ENCODE measurements at regions not wholly inside any gene's neighbourhood (a gene's known extent, or its start where the extent isn't known, plus 50 kb on each side); places are given as distances from the start of the nearest gene placed in this dataset.

DNA sequence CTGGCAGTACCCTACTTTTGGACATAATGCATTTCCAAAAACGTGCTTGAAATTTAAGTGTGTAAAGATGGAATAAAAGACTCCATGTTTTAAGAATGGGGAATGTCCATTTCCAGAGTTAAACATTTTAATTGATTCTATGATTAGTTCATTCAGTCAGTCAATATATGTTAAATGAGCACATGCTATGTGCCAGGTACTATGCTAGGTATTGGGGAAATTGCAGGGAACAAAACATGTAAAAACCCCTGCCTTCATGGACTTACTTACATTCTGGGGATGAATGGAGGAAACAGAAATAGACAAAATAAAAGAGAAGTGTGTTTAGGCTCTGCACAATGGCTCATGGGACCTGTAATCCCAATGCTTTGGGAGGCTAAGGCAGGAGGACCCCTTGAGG, 288.6 kb downstream of the MTX2 start:
- Histone ChIP-seq H2BK5ac (ENCODE audit: low read depth, low read length, poor library complexity, severe bottlenecking) (no peak overlapping the region), H3K36me3 (ENCODE audit: control insufficient read depth in 1 of 2, insufficient read depth in 2 of 2, low read depth in 1 of 2, low read length in 2 of 2) (no peaks in the 10 kb centered on the region), H2BK15ac (ENCODE audit: low read depth, poor library complexity, severe bottlenecking) (no peak overlapping the region), H3K4me2 (ENCODE audit: low read length, poor library complexity, severe bottlenecking) (no peak overlapping the region), H2BK12ac (ENCODE audit: low read length in 2 of 2) (no peak overlapping the region), H3K9ac (ENCODE audit: low read length) (no peak overlapping the region), H4K8ac (ENCODE audit: low read length) (no peak overlapping the region), H3K4me1 (ENCODE audit: control insufficient read depth, insufficient read depth, low read depth, low read length) (no peaks in the 10 kb centered on the region), H3K27ac (ENCODE audit: low read length, poor library complexity, severe bottlenecking) (no peak overlapping the region), H2AFZ (ENCODE audit: low read depth, low read length) (no peak overlapping the region), H3K23ac (ENCODE audit: low read length in 2 of 2) (no peak overlapping the region), H3K4me3 (ENCODE audit: insufficient read depth in 1 of 2, low read depth in 1 of 2, low read length in 2 of 2) (no peak overlapping the region), H3K9me3 (ENCODE audit: control insufficient read depth, low read length) (no peaks in the 10 kb centered on the region), H3K14ac (ENCODE audit: low read length in 2 of 2) (no peak overlapping the region), H3K4ac (ENCODE audit: low read depth in 1 of 2, low read length in 2 of 2) (no peak overlapping the region), H3K27me3 (ENCODE audit: control insufficient read depth in 1 of 2, insufficient read depth in 1 of 2, low read length in 2 of 2) (peaks cover 0 to 55% of the 10 kb centered on the region in 2 experiments), H4K91ac (ENCODE audit: low read length) (no peak overlapping the region), H3K18ac (ENCODE audit: low read depth in 1 of 2, low read length in 2 of 2) (no peak overlapping the region), H2BK120ac (ENCODE audit: low read depth, low read length) (no peak overlapping the region), H3K79me1 (replicated peaks; ENCODE audit: low read length, poor library complexity, severe bottlenecking) (no peaks in the 10 kb centered on the region), H2AK5ac (ENCODE audit: low read length, severe bottlenecking) (no peak overlapping the region)
- DNase-seq = no peak
- no CpG with 5 or more reads among the region's 1 CpG for WGBS

DNA sequence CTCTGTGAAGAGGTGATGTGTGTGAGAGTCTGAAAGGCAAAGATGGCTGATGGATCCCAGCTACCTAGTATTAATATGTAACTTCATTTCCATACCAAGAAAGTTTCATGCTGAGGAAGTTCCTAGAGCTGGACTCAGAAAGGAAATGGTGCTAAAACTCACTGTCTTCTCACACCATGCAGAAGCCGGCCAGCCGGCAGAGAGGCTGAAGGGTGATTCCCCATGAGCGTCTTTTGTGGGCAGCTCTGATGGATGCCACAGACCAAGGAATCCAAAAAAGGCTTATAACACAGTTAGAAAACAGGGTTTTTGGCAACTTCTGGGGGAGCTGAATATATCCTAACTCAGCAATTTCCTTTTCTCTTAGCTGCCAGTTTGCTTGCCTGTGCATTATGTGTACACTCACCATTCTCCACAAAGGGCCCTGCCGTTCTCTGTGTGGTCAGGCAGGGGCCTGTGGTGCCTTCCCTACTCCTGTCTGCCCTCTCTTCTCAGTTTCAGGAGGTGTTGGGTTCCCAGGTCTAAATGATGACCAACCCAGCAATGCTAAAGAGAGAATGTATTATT, 289.4 kb downstream of the MTX2 start:
- 79% methylated on average over 3 of the region's 4 CpGs for WGBS
- H3K14ac ChIP-seq (ENCODE audit: low read length in 2 of 2) = no peak overlapping the region

DNA sequence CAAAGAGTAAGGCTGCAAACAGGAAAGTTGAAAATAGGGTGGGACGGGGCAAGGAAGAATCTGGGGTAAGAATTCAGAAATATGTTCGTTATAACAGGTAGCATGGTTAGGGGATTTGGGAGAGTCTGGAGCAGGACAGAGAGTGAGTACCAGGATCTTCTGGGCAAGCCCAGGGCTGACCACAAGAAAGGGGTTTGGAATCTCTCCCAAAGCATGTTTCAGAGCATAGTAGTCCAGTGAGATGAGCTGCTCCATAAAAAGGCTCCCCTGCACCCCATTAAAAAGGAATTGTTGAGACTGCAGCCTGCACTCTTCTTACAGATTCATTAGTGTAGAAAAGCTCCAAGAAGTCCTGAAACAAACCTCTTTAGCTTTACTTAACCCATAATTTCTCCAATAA, 291.1 kb downstream of the MTX2 start:
- Histone ChIP-seq H3K79me1 (replicated peaks; ENCODE audit: low read length, poor library complexity, severe bottlenecking) (no peaks in the 10 kb centered on the region), H4K91ac (ENCODE audit: low read length) (no peak overlapping the region), H2AK5ac (ENCODE audit: low read length, severe bottlenecking) (no peak overlapping the region), H2BK120ac (ENCODE audit: low read depth, low read length) (no peak overlapping the region), H2BK15ac (ENCODE audit: low read depth, poor library complexity, severe bottlenecking) (no peak overlapping the region), H2BK5ac (ENCODE audit: low read depth, low read length, poor library complexity, severe bottlenecking) (no peak overlapping the region), H3K27me3 (ENCODE audit: control insufficient read depth in 1 of 2, insufficient read depth in 1 of 2, low read length in 2 of 2) (peaks cover 0 to 70% of the 10 kb centered on the region in 2 experiments), H3K14ac (ENCODE audit: low read length in 2 of 2) (no peak overlapping the region), H2AFZ (ENCODE audit: low read depth, low read length) (no peak overlapping the region), H3K9me3 (ENCODE audit: control insufficient read depth, low read length) (no peaks in the 10 kb centered on the region), H4K8ac (ENCODE audit: low read length) (no peak overlapping the region), H3K23ac (ENCODE audit: low read length in 2 of 2) (no peak overlapping the region), H3K4me2 (ENCODE audit: low read length, poor library complexity, severe bottlenecking) (no peak overlapping the region), H3K4me1 (ENCODE audit: control insufficient read depth, insufficient read depth, low read depth, low read length) (no peaks in the 10 kb centered on the region), H3K4me3 (ENCODE audit: insufficient read depth in 1 of 2, low read depth in 1 of 2, low read length in 2 of 2) (no peak overlapping the region), H3K27ac (ENCODE audit: low read length, poor library complexity, severe bottlenecking) (no peak overlapping the region), H3K36me3 (ENCODE audit: control insufficient read depth in 1 of 2, insufficient read depth in 2 of 2, low read depth in 1 of 2, low read length in 2 of 2) (no peaks in the 10 kb centered on the region), H2BK12ac (ENCODE audit: low read length in 2 of 2) (no peak overlapping the region), H3K9ac (ENCODE audit: low read length) (no peak overlapping the region), H3K4ac (ENCODE audit: low read depth in 1 of 2, low read length in 2 of 2) (no peak overlapping the region), H3K18ac (ENCODE audit: low read depth in 1 of 2, low read length in 2 of 2) (no peak overlapping the region)
- 96% methylated on average over 1 of the region's 2 CpGs for WGBS
- DNase-seq = no peak

More for the DNA sequence above, 289.4 kb downstream of the MTX2 start:
- Histone ChIP-seq H2AFZ (ENCODE audit: low read depth, low read length) (no peak overlapping the region), H3K27me3 (ENCODE audit: control insufficient read depth in 1 of 2, insufficient read depth in 1 of 2, low read length in 2 of 2) (peaks cover 0 to 59% of the 10 kb centered on the region in 2 experiments), H3K36me3 (ENCODE audit: control insufficient read depth in 1 of 2, insufficient read depth in 2 of 2, low read depth in 1 of 2, low read length in 2 of 2) (no peaks in the 10 kb centered on the region), H4K8ac (ENCODE audit: low read length) (no peak overlapping the region), H3K23ac (ENCODE audit: low read length in 2 of 2) (no peak overlapping the region), H3K4ac (ENCODE audit: low read depth in 1 of 2, low read length in 2 of 2) (no peak overlapping the region), H3K4me1 (ENCODE audit: control insufficient read depth, insufficient read depth, low read depth, low read length) (no peaks in the 10 kb centered on the region), H3K9ac (ENCODE audit: low read length) (no peak overlapping the region), H3K4me2 (ENCODE audit: low read length, poor library complexity, severe bottlenecking) (no peak overlapping the region), H2BK12ac (ENCODE audit: low read length in 2 of 2) (no peak overlapping the region), H3K4me3 (ENCODE audit: insufficient read depth in 1 of 2, low read depth in 1 of 2, low read length in 2 of 2) (no peak overlapping the region), H2AK5ac (ENCODE audit: low read length, severe bottlenecking) (no peak overlapping the region), H4K91ac (ENCODE audit: low read length) (no peak overlapping the region), H2BK5ac (ENCODE audit: low read depth, low read length, poor library complexity, severe bottlenecking) (no peak overlapping the region), H3K9me3 (ENCODE audit: control insufficient read depth, low read length) (no peaks in the 10 kb centered on the region), H2BK120ac (ENCODE audit: low read depth, low read length) (no peak overlapping the region), H3K27ac (ENCODE audit: low read length, poor library complexity, severe bottlenecking) (no peak overlapping the region), H3K18ac (ENCODE audit: low read depth in 1 of 2, low read length in 2 of 2) (no peak overlapping the region), H3K79me1 (replicated peaks; ENCODE audit: low read length, poor library complexity, severe bottlenecking) (no peaks in the 10 kb centered on the region), H2BK15ac (ENCODE audit: low read depth, poor library complexity, severe bottlenecking) (no peak overlapping the region)
- no peak for DNase-seq

DNA sequence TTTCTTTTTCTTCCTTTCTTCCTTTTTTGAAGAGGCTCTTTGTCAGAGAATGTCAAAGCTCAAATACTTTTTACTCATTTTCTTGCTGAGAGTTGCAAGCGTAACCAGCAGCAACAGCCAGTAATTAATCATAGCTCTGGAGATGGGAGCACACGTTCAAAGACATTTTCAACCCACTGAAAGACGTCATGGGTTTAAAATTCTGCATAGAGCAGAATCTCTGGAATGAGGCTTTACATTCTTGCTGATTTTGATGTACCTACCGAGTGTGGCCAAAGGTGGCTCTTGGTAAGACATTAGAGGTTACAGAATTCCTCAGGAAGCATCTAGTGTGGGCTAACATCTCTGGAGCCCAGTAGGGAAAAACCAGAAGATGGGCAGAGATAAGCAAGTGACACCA, 292.5 kb downstream of the MTX2 start:
- Histone ChIP-seq H3K79me1 (replicated peaks; ENCODE audit: low read length, poor library complexity, severe bottlenecking) (no peaks in the 10 kb centered on the region), H2BK120ac (ENCODE audit: low read depth, low read length) (no peak overlapping the region), H4K91ac (ENCODE audit: low read length) (no peak overlapping the region), H3K27ac (ENCODE audit: low read length, poor library complexity, severe bottlenecking) (no peak overlapping the region), H3K9me3 (ENCODE audit: control insufficient read depth, low read length) (no peaks in the 10 kb centered on the region), H2AK5ac (ENCODE audit: low read length, severe bottlenecking) (no peak overlapping the region), H3K18ac (ENCODE audit: low read depth in 1 of 2, low read length in 2 of 2) (no peak overlapping the region), H3K27me3 (ENCODE audit: control insufficient read depth in 1 of 2, insufficient read depth in 1 of 2, low read length in 2 of 2) (peaks cover 0 to 58% of the 10 kb centered on the region in 2 experiments), H3K4me1 (ENCODE audit: control insufficient read depth, insufficient read depth, low read depth, low read length) (peaks cover 2% of the 10 kb centered on the region), H2BK5ac (ENCODE audit: low read depth, low read length, poor library complexity, severe bottlenecking) (no peak overlapping the region), H3K4me3 (ENCODE audit: insufficient read depth in 1 of 2, low read depth in 1 of 2, low read length in 2 of 2) (no peak overlapping the region), H3K4me2 (ENCODE audit: low read length, poor library complexity, severe bottlenecking) (no peak overlapping the region), H3K23ac (ENCODE audit: low read length in 2 of 2) (no peak overlapping the region), H3K4ac (ENCODE audit: low read depth in 1 of 2, low read length in 2 of 2) (no peak overlapping the region), H3K36me3 (ENCODE audit: control insufficient read depth in 1 of 2, insufficient read depth in 2 of 2, low read depth in 1 of 2, low read length in 2 of 2) (no peaks in the 10 kb centered on the region), H2AFZ (ENCODE audit: low read depth, low read length) (no peak overlapping the region), H3K9ac (ENCODE audit: low read length) (no peak overlapping the region), H3K14ac (ENCODE audit: low read length in 2 of 2) (no peak overlapping the region), H2BK12ac (ENCODE audit: low read length in 2 of 2) (no peak overlapping the region), H4K8ac (ENCODE audit: low read length) (no peak overlapping the region), H2BK15ac (ENCODE audit: low read depth, poor library complexity, severe bottlenecking) (no peak overlapping the region)
- DNase-seq = no peak
- WGBS = 40% methylated on average over 4 of the region's 4 CpGs
